Fibroblast of lung (primary cell): ENCODE measurements at regions not wholly inside any gene's neighbourhood (a gene's known extent, or its start where the extent isn't known, plus 50 kb on each side); places are given as distances from the start of the nearest gene placed in this dataset.

Experiments used
- DNase-seq, 2 donors: peaks; one replicate each; pipeline versions ENCODE4 v3.0.0 to v3.0.0-alpha.2; 2010; ENCODE audit warnings: low read depth in 2 of 2
- H2AFZ ChIP-seq: 2 replicates; pipeline ENCODE4 v1.5.1; 2012; ENCODE audit warnings: low read length, control low read depth, inconsistent platforms
- H3K27ac ChIP-seq: 2 replicates; pipeline ENCODE4 v1.5.1; 2011; ENCODE audit warnings: low read length, control low read depth; ENCODE audit not compliant: insufficient read depth
- H3K27me3 ChIP-seq: 2 replicates; pipeline ENCODE4 v1.5.1; 2011; ENCODE audit warnings: mild to moderate bottlenecking, low read length; ENCODE audit not compliant: control insufficient read depth, insufficient read depth
- H3K36me3 ChIP-seq: 2 replicates; pipeline ENCODE4 v1.5.1; 2011; ENCODE audit warnings: low read length; ENCODE audit not compliant: control insufficient read depth, insufficient read depth
- H3K4me1 ChIP-seq: 2 replicates; pipeline ENCODE4 v1.5.1; 2011; ENCODE audit warnings: low read length; ENCODE audit not compliant: control insufficient read depth, insufficient read depth; ENCODE audit errors: extremely low read depth
- H3K4me2 ChIP-seq: 2 replicates; pipeline ENCODE4 v1.5.1; 2011; ENCODE audit warnings: low read length, control low read depth; ENCODE audit not compliant: insufficient read depth; ENCODE audit errors: extremely low read depth
- H3K4me3 ChIP-seq, 4 experiments: fragments of 200-600 bp in 1 of 4; sonication (generic) in 1 of 4; replicated peaks in 1 of 4; 2 replicates each; pipeline ENCODE4 v1.5.1; 2011 to 2016; ENCODE audit warnings: low read length in 4 of 4, low read depth in 3 of 4, mild to moderate bottlenecking in 3 of 4, control low read depth in 2 of 4, inconsistent platforms in 1 of 4, mixed read lengths in 1 of 4; ENCODE audit not compliant: insufficient read depth in 1 of 4; ENCODE audit errors: control extremely low read depth in 1 of 4
- H3K79me2 ChIP-seq: 2 replicates; pipeline ENCODE4 v1.5.1; 2012; ENCODE audit warnings: mild to moderate bottlenecking, low read length, inconsistent platforms; ENCODE audit not compliant: control insufficient read depth, insufficient read depth
- H3K9ac ChIP-seq: 2 replicates; pipeline ENCODE4 v1.5.1; 2011; ENCODE audit warnings: mild to moderate bottlenecking, low read length, control low read depth; ENCODE audit not compliant: insufficient read depth
- H3K9me3 ChIP-seq: 2 replicates; pipeline ENCODE4 v1.5.1; 2012; ENCODE audit warnings: low read depth, low read length; ENCODE audit not compliant: control insufficient read depth, insufficient read depth
- H4K20me1 ChIP-seq: 2 replicates; pipeline ENCODE4 v1.5.1; 2011; ENCODE audit warnings: low read length; ENCODE audit not compliant: control insufficient read depth, insufficient read depth; ENCODE audit errors: extremely low read depth
- EZH2 ChIP-seq: IDR thresholded peaks from 2 replicates; pipeline ENCODE4 v1.5.1; 2012; ENCODE audit warnings: low read length, control low read depth, mild to moderate bottlenecking; ENCODE audit errors: missing control alignments
- TF ChIP-seq, protein P1 (sequence below), 2 donors: IDR thresholded peaks in 1 of 2; conservative IDR thresholded peaks in 1 of 2; 1 replicate in 1 of 2; 2 replicates in 1 of 2; pipeline ENCODE4 v1.5.1; 2011 to 2012; ENCODE audit warnings: low read length in 2 of 2, control low read depth in 1 of 2, inconsistent platforms in 1 of 2, low read depth in 1 of 2, mild to moderate bottlenecking in 1 of 2

DNA sequence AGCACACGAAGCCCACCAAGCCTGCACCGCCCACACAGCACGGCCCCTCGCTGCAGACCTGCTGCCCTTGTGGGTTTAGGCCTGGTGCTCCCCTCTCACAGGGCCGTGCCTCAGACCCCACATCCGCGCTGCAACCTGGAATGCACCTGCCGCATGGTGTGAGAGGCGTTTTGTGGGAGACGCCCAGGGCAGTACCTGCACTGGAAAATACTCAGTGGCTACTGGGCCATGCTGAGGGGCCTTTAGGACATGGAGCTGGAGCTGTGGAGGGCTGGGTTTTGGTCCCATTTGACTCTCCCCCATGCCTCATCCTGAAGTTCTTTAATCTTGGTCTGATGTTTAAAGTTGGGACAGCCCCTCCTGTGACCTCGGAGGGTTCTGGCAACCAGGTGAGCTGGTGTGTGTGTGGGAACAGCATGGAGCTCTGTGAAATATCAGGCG is 116.3 kb downstream of the ERMARD start:
- no peak for TF ChIP-seq EZH2
- TF ChIP-seq, protein P1, sequence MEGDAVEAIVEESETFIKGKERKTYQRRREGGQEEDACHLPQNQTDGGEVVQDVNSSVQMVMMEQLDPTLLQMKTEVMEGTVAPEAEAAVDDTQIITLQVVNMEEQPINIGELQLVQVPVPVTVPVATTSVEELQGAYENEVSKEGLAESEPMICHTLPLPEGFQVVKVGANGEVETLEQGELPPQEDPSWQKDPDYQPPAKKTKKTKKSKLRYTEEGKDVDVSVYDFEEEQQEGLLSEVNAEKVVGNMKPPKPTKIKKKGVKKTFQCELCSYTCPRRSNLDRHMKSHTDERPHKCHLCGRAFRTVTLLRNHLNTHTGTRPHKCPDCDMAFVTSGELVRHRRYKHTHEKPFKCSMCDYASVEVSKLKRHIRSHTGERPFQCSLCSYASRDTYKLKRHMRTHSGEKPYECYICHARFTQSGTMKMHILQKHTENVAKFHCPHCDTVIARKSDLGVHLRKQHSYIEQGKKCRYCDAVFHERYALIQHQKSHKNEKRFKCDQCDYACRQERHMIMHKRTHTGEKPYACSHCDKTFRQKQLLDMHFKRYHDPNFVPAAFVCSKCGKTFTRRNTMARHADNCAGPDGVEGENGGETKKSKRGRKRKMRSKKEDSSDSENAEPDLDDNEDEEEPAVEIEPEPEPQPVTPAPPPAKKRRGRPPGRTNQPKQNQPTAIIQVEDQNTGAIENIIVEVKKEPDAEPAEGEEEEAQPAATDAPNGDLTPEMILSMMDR (conservative IDR thresholded peaks at IDR 0.05 in 1 of 2, IDR thresholded peaks at IDR 0.05 in 1 of 2; ENCODE audit: low read depth in 1 of 2, low read length in 2 of 2): no peak
- no peak overlapping the region for H3K4me2 ChIP-seq
- H3K4me1 ChIP-seq: no peaks in the 10 kb centered on the region
- no peak overlapping the region for H3K9ac ChIP-seq
- no peak overlapping the region for H2AFZ ChIP-seq
- no peaks in the 10 kb centered on the region for H4K20me1 ChIP-seq
- no peaks in the 10 kb centered on the region for H3K27me3 ChIP-seq
- no peaks in the 10 kb centered on the region for H3K36me3 ChIP-seq
- no peak overlapping the region for H3K27ac ChIP-seq
- H3K4me3 ChIP-seq: no peak overlapping the region
- H3K9me3 ChIP-seq: no peaks in the 10 kb centered on the region
- no peak for DNase-seq
- H3K79me2 ChIP-seq: no peaks in the 10 kb centered on the region

DNA sequence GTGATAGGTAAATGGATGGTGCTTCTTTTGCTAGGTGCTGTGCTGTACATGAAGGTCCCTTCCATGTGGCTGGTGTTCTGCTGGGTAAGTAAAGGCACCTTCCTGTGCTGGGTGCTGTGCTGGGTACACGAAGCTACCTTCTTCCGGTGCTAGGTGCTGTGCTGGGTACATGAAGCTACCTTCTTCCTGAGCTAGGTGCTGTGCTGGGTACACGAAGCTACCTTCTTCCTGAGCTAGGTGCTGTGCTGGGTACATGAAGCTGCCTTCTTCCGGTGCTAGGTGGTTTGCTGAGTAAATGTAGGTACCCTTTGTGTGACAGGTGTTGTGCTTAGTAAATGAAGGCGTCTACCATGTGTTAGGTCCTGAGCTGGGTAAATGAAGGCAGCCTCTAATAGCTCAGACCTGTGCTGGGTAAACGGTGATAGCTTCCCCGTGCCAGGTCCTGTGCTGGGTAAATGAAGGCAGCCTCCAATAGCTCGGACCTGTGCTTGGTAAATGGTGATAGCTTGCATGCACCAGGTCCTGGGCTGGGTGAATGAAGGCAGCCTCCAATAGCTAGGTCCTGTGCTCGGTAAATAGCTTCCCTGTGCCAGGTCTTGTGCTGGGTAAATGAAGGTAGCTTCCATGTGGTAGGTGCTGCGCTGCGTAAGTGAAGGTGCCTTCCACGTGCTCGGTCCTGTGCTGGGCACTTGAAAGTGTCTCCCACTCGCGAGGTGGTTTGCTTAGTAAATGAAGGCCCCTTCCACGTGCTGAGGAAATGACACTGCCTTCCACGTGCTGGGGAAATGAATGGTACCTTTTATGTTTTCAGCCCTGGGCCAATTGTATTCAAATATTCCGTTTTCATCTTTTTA is 115.5 kb downstream of the ERMARD start:
- no peak overlapping the region for H3K4me2 ChIP-seq
- H3K79me2 ChIP-seq: no peaks in the 10 kb centered on the region
- TF ChIP-seq EZH2: no peak
- TF ChIP-seq, protein P1 (conservative IDR thresholded peaks at IDR 0.05 in 1 of 2, IDR thresholded peaks at IDR 0.05 in 1 of 2; ENCODE audit: low read depth in 1 of 2, low read length in 2 of 2): no peak
- no peaks in the 10 kb centered on the region for H3K4me1 ChIP-seq
- no peak overlapping the region for H2AFZ ChIP-seq
- no peaks in the 10 kb centered on the region for H3K27me3 ChIP-seq
- no peak overlapping the region for H3K4me3 ChIP-seq
- no peak for DNase-seq
- H3K36me3 ChIP-seq: no peaks in the 10 kb centered on the region
- no peaks in the 10 kb centered on the region for H4K20me1 ChIP-seq
- H3K9ac ChIP-seq: no peak overlapping the region
- H3K9me3 ChIP-seq: no peaks in the 10 kb centered on the region
- no peak overlapping the region for H3K27ac ChIP-seq

DNA sequence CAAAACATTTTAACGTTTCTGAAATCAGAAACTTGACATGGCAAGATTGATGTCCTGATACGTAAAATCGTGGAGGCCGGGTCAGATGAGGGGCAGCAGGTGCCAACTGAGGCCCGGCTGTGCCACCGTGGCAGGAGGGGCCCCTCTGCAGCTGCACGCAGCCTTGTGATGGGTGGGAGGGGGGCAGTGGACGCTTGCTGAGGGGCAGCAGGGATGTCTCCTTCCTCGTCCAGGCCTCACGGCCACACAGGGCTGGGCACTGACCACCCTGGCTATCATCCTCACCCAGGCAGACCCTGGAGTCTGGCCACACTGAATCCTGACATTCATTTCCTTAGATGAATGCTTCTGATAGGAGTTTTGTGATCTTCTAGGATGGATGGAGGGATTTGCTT is 114.7 kb downstream of the ERMARD start:
- H3K27me3 ChIP-seq: no peaks in the 10 kb centered on the region
- no peak overlapping the region for H3K27ac ChIP-seq
- DNase-seq: no peak
- H3K79me2 ChIP-seq: no peaks in the 10 kb centered on the region
- no peak for TF ChIP-seq EZH2
- TF ChIP-seq, protein P1 (conservative IDR thresholded peaks at IDR 0.05 in 1 of 2, IDR thresholded peaks at IDR 0.05 in 1 of 2; ENCODE audit: low read depth in 1 of 2, low read length in 2 of 2): no peak
- no peaks in the 10 kb centered on the region for H3K36me3 ChIP-seq
- H3K9ac ChIP-seq: no peak overlapping the region
- no peak overlapping the region for H3K4me2 ChIP-seq
- no peaks in the 10 kb centered on the region for H3K9me3 ChIP-seq
- no peak overlapping the region for H2AFZ ChIP-seq
- no peaks in the 10 kb centered on the region for H4K20me1 ChIP-seq
- H3K4me3 ChIP-seq: no peak overlapping the region
- H3K4me1 ChIP-seq: no peaks in the 10 kb centered on the region
